ENCODE measurements at regions not wholly inside any gene's neighbourhood (a gene's known extent, or its start where the extent isn't known, plus 50 kb on each side); places are given as distances from the start of the nearest gene placed in this dataset.
"Not testable (repeated sequence)": the region's sequence is repeated elsewhere in the genome, so short reads cannot be mapped to it uniquely, and the experiment has no call there.

- not testable (repeated sequence) for DNase-seq (ENCODE audit: low read depth in 2 of 3, low spot score in 1 of 3)
Measured at GRCh38 chr12:94817201-94817600, 166.8 kb upstream of the TMCC3 start.

- DNase-seq (ENCODE audit: low read depth in 2 of 3, low spot score in 1 of 3): not testable (repeated sequence)
Measured at GRCh38 chr12:94816746-94817145, 166.4 kb upstream of the TMCC3 start.

- no peak for DNase-seq (ENCODE audit: low read depth in 2 of 3, low spot score in 1 of 3)
Measured at GRCh38 chr12:94815958-94816357, 165.6 kb upstream of the TMCC3 start.

- no peak for DNase-seq (ENCODE audit: low read depth in 2 of 3, low spot score in 1 of 3)
Measured at GRCh38 chr12:94815450-94815849, 165.1 kb upstream of the TMCC3 start.

GRCh38 chr12:94813314-94813713, 163.0 kb upstream of the TMCC3 start:
- DNase-seq (ENCODE audit: low read depth in 2 of 3, low spot score in 1 of 3): no peak

- no peak for DNase-seq (ENCODE audit: low read depth in 2 of 3, low spot score in 1 of 3)
Measured at GRCh38 chr12:94812345-94812744, 162.0 kb upstream of the TMCC3 start.

- DNase-seq (ENCODE audit: low read depth in 2 of 3, low spot score in 1 of 3): no peak
Measured at GRCh38 chr12:94811611-94812010, 161.3 kb upstream of the TMCC3 start.

GRCh38 chr12:94807951-94808350, 157.6 kb upstream of the TMCC3 start:
- DNase-seq (ENCODE audit: low read depth in 2 of 3, low spot score in 1 of 3): no peak

- no peak for DNase-seq (ENCODE audit: low read depth in 2 of 3, low spot score in 1 of 3)
Measured at GRCh38 chr12:94806617-94807016, 156.3 kb upstream of the TMCC3 start.

GRCh38 chr12:94805749-94806529, 155.6 kb upstream of the TMCC3 start:
- no peak for DNase-seq (ENCODE audit: low read depth in 2 of 3, low spot score in 1 of 3)

- no peak for DNase-seq (ENCODE audit: low read depth in 2 of 3, low spot score in 1 of 3)
Measured at GRCh38 chr12:94803939-94804338, 153.6 kb upstream of the TMCC3 start.

- no peak for DNase-seq (ENCODE audit: low read depth in 2 of 3, low spot score in 1 of 3)
Measured at GRCh38 chr12:94802796-94803195, 152.4 kb upstream of the TMCC3 start.

- no peak for DNase-seq (ENCODE audit: low read depth in 2 of 3, low spot score in 1 of 3)
Measured at GRCh38 chr12:94801745-94802144, 151.4 kb upstream of the TMCC3 start.

GRCh38 chr12:94799136-94799535, 148.8 kb upstream of the TMCC3 start:
- DNase-seq (ENCODE audit: low read depth in 2 of 3, low spot score in 1 of 3): no peak

- no peak for DNase-seq (ENCODE audit: low read depth in 2 of 3, low spot score in 1 of 3)
Measured at GRCh38 chr12:94798113-94798512, 147.8 kb upstream of the TMCC3 start.

- no peak for DNase-seq (ENCODE audit: low read depth in 2 of 3, low spot score in 1 of 3)
Measured at GRCh38 chr12:94795520-94795919, 145.2 kb upstream of the TMCC3 start.

GRCh38 chr12:94795044-94795443, 144.7 kb upstream of the TMCC3 start:
- no peak for DNase-seq (ENCODE audit: low read depth in 2 of 3, low spot score in 1 of 3)

- no peak for DNase-seq (ENCODE audit: low read depth in 2 of 3, low spot score in 1 of 3)
Measured at GRCh38 chr12:94793191-94793595, 142.8 kb upstream of the TMCC3 start.

GRCh38 chr12:94792693-94793092, 142.3 kb upstream of the TMCC3 start:
- DNase-seq (ENCODE audit: low read depth in 2 of 3, low spot score in 1 of 3): no peak

GRCh38 chr12:94791933-94792332, 141.6 kb upstream of the TMCC3 start:
- no peak for DNase-seq (ENCODE audit: low read depth in 2 of 3, low spot score in 1 of 3)

- DNase-seq (ENCODE audit: low read depth in 2 of 3, low spot score in 1 of 3): no peak
Measured at GRCh38 chr12:94790825-94791224, 140.5 kb upstream of the TMCC3 start.

GRCh38 chr12:94790370-94790769, 140.0 kb upstream of the TMCC3 start:
- DNase-seq (ENCODE audit: low read depth in 2 of 3, low spot score in 1 of 3): no peak

GRCh38 chr12:94789510-94790225, 139.3 kb upstream of the TMCC3 start:
- DNase-seq (ENCODE audit: low read depth in 2 of 3, low spot score in 1 of 3): no peak

Data from stimulated activated CD4-positive, alpha-beta T cell treated with anti-CD3 and anti-CD28 coated beads, Interleukin-12 subunit alpha, Interleukin-12 subunit beta, amount 100 ng/mL, for 48 hours (primary cell).